GM12878 (cell line): ENCODE measurements at regions not wholly inside any gene's neighbourhood (a gene's known extent, or its start where the extent isn't known, plus 50 kb on each side); places are given as distances from the start of the nearest gene placed in this dataset.

Experiments
- FOS ChIP-seq: IDR thresholded peaks from 3 replicates; pipeline ENCODE4 v1.6.1; 2011; ENCODE audit warnings: borderline replicate concordance; ENCODE audit not compliant: insufficient read length; ENCODE audit errors: extremely low read depth
- GABPA ChIP-seq: IDR thresholded peaks from 2 replicates; pipeline ENCODE4 v1.6.1; 2014; ENCODE audit warnings: antibody characterized with exemption, low read depth, mild to moderate bottlenecking, inconsistent platforms
- MYC ChIP-seq: IDR thresholded peaks from 2 replicates; pipeline ENCODE4 v1.6.1; 2011; ENCODE audit warnings: mild to moderate bottlenecking, low read length, moderate library complexity, inconsistent platforms; ENCODE audit not compliant: insufficient read depth, insufficient replicate concordance, insufficient read length, severe bottlenecking
- PAX5 ChIP-seq: IDR thresholded peaks from 2 replicates; pipeline ENCODE4 v1.6.1; 2011; ENCODE audit warnings: low read depth, low read length, borderline replicate concordance
- PML ChIP-seq: IDR thresholded peaks from 2 replicates; pipeline ENCODE4 v1.6.1; 2012; ENCODE audit warnings: low read length, inconsistent platforms
- SMAD1 ChIP-seq: fragments of 450-650 bp; IDR thresholded peaks from 2 replicates; pipeline ENCODE4 v1.6.1; 2018; ENCODE audit warnings: mild to moderate bottlenecking, low read depth; ENCODE audit not compliant: partially characterized antibody
- ZNF384 ChIP-seq: IDR thresholded peaks from 2 replicates; pipeline ENCODE4 v1.6.1; 2012; ENCODE audit warnings: low read depth, mild to moderate bottlenecking, low read length, improper control_type of control experiment, borderline replicate concordance
- TF ChIP-seq, protein P1 (sequence below): fragments of 450-650 bp; IDR thresholded peaks from 2 replicates; pipeline ENCODE4 v1.6.1; 2017; ENCODE audit warnings: borderline replicate concordance
- TF ChIP-seq, protein P2 (sequence below): IDR thresholded peaks from 2 replicates; pipeline ENCODE4 v1.6.1; 2011; ENCODE audit warnings: mild to moderate bottlenecking, low read depth, low read length, moderate library complexity; ENCODE audit not compliant: insufficient replicate concordance
- TF ChIP-seq, protein P3 (sequence below): fragments of 450-650 bp; IDR thresholded peaks from 2 replicates; pipeline ENCODE4 v1.6.1; 2017; ENCODE audit warnings: mild to moderate bottlenecking, moderate library complexity
- TF ChIP-seq, protein P4 (sequence below): IDR thresholded peaks from 2 replicates; pipeline ENCODE4 v1.6.1; 2011; ENCODE audit warnings: borderline replicate concordance, low read depth, mild to moderate bottlenecking, moderate library complexity, low read length; ENCODE audit not compliant: insufficient read depth, poor library complexity, severe bottlenecking

DNA sequence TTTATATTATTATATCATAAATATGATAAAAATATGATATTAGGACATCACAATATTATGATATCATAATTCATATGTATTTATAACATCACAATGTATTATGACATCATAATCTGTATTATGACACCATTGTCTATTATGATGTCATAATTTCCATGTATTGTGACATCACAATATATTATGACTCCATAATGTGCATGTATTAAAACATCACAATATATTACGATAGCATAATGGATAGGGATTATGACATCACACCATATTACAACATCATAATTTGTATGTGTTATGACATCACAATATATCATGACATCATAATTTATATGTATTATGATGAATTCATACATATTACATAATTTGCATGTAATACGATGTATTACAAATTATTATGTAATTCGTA, 1755.9 kb downstream of the TP53TG3F start:
- TF ChIP-seq, protein P1, sequence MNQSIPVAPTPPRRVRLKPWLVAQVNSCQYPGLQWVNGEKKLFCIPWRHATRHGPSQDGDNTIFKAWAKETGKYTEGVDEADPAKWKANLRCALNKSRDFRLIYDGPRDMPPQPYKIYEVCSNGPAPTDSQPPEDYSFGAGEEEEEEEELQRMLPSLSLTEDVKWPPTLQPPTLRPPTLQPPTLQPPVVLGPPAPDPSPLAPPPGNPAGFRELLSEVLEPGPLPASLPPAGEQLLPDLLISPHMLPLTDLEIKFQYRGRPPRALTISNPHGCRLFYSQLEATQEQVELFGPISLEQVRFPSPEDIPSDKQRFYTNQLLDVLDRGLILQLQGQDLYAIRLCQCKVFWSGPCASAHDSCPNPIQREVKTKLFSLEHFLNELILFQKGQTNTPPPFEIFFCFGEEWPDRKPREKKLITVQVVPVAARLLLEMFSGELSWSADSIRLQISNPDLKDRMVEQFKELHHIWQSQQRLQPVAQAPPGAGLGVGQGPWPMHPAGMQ, result no peak
- TF ChIP-seq, protein P2, sequence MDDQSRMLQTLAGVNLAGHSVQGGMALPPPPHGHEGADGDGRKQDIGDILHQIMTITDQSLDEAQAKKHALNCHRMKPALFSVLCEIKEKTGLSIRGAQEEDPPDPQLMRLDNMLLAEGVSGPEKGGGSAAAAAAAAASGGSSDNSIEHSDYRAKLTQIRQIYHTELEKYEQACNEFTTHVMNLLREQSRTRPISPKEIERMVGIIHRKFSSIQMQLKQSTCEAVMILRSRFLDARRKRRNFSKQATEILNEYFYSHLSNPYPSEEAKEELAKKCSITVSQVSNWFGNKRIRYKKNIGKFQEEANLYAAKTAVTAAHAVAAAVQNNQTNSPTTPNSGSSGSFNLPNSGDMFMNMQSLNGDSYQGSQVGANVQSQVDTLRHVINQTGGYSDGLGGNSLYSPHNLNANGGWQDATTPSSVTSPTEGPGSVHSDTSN, result no peak
- TF ChIP-seq, protein P3, sequence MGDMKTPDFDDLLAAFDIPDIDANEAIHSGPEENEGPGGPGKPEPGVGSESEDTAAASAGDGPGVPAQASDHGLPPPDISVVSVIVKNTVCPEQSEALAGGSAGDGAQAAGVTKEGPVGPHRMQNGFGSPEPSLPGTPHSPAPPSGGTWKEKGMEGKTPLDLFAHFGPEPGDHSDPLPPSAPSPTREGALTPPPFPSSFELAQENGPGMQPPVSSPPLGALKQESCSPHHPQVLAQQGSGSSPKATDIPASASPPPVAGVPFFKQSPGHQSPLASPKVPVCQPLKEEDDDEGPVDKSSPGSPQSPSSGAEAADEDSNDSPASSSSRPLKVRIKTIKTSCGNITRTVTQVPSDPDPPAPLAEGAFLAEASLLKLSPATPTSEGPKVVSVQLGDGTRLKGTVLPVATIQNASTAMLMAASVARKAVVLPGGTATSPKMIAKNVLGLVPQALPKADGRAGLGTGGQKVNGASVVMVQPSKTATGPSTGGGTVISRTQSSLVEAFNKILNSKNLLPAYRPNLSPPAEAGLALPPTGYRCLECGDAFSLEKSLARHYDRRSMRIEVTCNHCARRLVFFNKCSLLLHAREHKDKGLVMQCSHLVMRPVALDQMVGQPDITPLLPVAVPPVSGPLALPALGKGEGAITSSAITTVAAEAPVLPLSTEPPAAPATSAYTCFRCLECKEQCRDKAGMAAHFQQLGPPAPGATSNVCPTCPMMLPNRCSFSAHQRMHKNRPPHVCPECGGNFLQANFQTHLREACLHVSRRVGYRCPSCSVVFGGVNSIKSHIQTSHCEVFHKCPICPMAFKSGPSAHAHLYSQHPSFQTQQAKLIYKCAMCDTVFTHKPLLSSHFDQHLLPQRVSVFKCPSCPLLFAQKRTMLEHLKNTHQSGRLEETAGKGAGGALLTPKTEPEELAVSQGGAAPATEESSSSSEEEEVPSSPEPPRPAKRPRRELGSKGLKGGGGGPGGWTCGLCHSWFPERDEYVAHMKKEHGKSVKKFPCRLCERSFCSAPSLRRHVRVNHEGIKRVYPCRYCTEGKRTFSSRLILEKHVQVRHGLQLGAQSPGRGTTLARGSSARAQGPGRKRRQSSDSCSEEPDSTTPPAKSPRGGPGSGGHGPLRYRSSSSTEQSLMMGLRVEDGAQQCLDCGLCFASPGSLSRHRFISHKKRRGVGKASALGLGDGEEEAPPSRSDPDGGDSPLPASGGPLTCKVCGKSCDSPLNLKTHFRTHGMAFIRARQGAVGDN, result no peak
- TF ChIP-seq, protein P4, sequence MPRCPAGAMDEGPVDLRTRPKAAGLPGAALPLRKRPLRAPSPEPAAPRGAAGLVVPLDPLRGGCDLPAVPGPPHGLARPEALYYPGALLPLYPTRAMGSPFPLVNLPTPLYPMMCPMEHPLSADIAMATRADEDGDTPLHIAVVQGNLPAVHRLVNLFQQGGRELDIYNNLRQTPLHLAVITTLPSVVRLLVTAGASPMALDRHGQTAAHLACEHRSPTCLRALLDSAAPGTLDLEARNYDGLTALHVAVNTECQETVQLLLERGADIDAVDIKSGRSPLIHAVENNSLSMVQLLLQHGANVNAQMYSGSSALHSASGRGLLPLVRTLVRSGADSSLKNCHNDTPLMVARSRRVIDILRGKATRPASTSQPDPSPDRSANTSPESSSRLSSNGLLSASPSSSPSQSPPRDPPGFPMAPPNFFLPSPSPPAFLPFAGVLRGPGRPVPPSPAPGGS, result no peak
- TF ChIP-seq PAX5 (no peak), GABPA (no peak), ZNF384 (no peak), FOS (no peak), SMAD1 (no peak), PML (no peak), MYC (no peak)
